ENCODE measurements at regions not wholly inside any gene's neighbourhood (a gene's known extent, or its start where the extent isn't known, plus 50 kb on each side); places are given as distances from the start of the nearest gene placed in this dataset.

DNA sequence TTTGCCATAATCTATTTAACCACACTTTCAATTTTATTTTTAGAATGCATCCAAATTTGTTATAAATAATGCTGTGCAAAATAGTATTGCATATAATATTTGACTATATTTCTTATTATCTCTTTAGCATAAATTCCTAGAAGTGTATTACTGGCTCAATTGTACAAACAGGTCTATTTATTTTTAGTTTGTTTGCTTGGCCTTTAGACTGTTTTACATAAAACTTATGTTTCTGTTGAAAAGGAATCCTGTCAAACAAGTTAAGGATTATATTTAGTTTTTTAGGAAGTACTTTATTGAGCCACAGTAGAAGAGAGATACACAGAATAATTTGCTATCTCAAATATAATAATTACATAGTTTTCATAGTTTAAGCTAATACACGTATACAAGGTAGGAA lies 413.8 kb downstream of the GBA3 start:
- no peaks in the 10 kb centered on the region for H3K4me1 ChIP-seq (replicated peaks in 1 of 2)
- TF ChIP-seq, protein P1, sequence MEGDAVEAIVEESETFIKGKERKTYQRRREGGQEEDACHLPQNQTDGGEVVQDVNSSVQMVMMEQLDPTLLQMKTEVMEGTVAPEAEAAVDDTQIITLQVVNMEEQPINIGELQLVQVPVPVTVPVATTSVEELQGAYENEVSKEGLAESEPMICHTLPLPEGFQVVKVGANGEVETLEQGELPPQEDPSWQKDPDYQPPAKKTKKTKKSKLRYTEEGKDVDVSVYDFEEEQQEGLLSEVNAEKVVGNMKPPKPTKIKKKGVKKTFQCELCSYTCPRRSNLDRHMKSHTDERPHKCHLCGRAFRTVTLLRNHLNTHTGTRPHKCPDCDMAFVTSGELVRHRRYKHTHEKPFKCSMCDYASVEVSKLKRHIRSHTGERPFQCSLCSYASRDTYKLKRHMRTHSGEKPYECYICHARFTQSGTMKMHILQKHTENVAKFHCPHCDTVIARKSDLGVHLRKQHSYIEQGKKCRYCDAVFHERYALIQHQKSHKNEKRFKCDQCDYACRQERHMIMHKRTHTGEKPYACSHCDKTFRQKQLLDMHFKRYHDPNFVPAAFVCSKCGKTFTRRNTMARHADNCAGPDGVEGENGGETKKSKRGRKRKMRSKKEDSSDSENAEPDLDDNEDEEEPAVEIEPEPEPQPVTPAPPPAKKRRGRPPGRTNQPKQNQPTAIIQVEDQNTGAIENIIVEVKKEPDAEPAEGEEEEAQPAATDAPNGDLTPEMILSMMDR (IDR thresholded peaks at IDR 0.05), result no peak
- no peak for TF ChIP-seq POLR2A (IDR thresholded peaks at IDR 0.05)
- WGBS, 4 donors, result 65 to 81% (median 68%) methylated on average over 1 of the region's 1 CpG

DNA sequence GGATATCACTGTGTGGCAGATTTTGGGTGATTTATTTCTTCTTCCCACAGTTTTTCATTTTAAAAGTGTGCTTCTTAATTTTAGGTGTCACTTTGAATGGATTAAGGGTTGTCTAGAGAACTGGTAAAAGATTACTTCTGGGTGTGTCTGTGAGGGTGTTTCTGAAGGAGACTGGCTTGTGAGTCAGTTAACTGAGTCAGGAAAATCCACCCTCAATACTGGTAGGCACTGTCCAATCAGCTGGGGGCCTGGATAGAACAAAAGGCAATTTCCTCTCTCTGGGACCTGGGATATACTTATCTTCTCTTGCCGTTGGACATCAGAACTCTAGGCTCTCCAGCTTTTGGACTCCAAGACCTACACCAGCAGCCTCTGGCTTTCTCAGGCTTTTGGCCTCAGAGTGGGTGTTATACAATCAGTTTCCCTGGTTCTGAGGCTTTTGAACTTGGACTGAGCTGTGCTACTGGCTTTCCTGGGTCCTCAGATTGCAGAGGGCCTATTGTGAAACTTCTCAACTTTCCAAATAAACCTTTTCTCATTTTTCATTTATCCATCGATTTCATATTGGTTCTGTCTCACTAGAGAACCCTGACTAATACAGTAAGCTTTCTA lies 413.1 kb downstream of the GBA3 start:
- intact Hi-C loops (cut with DNase I), result no loop called here

More for the DNA sequence above, 413.8 kb downstream of the GBA3 start:
- Histone ChIP-seq H3K4me3 (no peak overlapping the region), H3K27ac (no peak overlapping the region), H3K9me3 (replicated peaks in 1 of 3) (no peaks in the 10 kb centered on the region), H3K36me3 (replicated peaks in 1 of 2) (no peaks in the 10 kb centered on the region), H3K27me3 (no peaks in the 10 kb centered on the region)
- intact Hi-C loops (cut with DNase I), result no loop called here
- DNase-seq, result no peak

DNA sequence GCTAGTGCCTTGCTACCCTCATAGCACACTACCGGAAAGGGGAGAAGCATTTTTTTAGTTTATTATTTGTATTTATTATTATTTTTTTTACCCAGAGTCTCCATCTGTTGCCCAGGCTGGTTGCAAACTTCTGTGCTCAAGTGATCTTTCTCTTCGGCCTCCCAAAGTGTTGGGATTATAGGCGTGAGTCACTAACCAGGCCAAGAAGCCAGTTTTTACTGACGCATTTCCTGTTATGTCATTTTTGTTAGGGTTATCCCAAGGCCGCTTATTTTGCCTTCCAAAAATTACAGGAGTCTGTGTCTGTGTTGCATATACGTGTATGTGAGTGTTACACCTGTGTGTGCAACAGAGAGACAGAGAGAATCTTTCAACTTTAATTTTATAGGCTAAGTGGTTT lies 404.5 kb downstream of the GBA3 start:
- no peak overlapping the region for H3K4me3 ChIP-seq
- intact Hi-C loops (cut with DNase I), result no loop called here
- no peaks in the 10 kb centered on the region for H3K4me1 ChIP-seq (replicated peaks in 1 of 2)
- H3K27me3 ChIP-seq, result no peaks in the 10 kb centered on the region
- H3K27ac ChIP-seq, result no peak overlapping the region
- WGBS, 4 donors, result 72 to 83% (median 76%) methylated on average over 6 of the region's 6 CpGs
- no peaks in the 10 kb centered on the region for H3K36me3 ChIP-seq (replicated peaks in 1 of 2)
- DNase-seq, result no peak
- no peak for TF ChIP-seq POLR2A (IDR thresholded peaks at IDR 0.05)
- TF ChIP-seq, protein P1 (IDR thresholded peaks at IDR 0.05), result no peak
- no peaks in the 10 kb centered on the region for H3K9me3 ChIP-seq (replicated peaks in 1 of 3)

More for the DNA sequence above, 413.1 kb downstream of the GBA3 start:
- Histone ChIP-seq H3K27me3 (no peaks in the 10 kb centered on the region), H3K9me3 (replicated peaks in 1 of 3) (no peaks in the 10 kb centered on the region), H3K4me1 (replicated peaks in 1 of 2) (no peaks in the 10 kb centered on the region), H3K27ac (no peak overlapping the region), H3K4me3 (no peak overlapping the region), H3K36me3 (replicated peaks in 1 of 2) (no peaks in the 10 kb centered on the region)
- DNase-seq, result no peak
- no peak for TF ChIP-seq POLR2A (IDR thresholded peaks at IDR 0.05)
- TF ChIP-seq, protein P1 (IDR thresholded peaks at IDR 0.05), result no peak
- 81 to 90% (median 86%) methylated on average over 2 of the region's 2 CpGs for WGBS, 4 donors

DNA sequence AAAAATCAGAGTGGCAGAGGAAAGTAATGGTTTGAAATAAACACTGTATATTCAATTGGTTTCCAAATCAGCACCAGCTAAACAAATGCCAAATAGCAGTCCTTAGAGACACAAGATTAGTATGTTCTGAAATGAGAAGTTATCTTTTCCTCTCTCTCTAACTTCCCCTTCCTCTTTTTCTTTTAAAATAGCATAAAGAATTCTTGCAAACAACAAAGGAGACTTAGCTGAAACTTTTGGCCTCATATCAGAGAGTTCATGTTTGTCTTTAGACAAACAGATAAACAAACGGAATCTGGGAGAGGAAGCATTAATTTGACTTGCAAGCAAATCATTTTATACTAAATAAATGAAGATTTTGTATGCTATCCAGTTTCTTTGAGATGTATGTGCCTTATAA lies 399.0 kb downstream of the GBA3 start:
- H3K4me3 ChIP-seq, result no peak overlapping the region
- DNase-seq, result no peak
- H3K27ac ChIP-seq, result no peak overlapping the region
- WGBS, 4 donors, result 19 to 34% (median 26%) methylated on average over 1 of the region's 1 CpG
- intact Hi-C loops (cut with DNase I), result no loop called here
- no peaks in the 10 kb centered on the region for H3K27me3 ChIP-seq
- no peaks in the 10 kb centered on the region for H3K36me3 ChIP-seq (replicated peaks in 1 of 2)
- H3K9me3 ChIP-seq (replicated peaks in 1 of 3), result no peaks in the 10 kb centered on the region
- H3K4me1 ChIP-seq (replicated peaks in 1 of 2), result no peaks in the 10 kb centered on the region
- no peak for TF ChIP-seq POLR2A (IDR thresholded peaks at IDR 0.05)
- TF ChIP-seq, protein P1 (IDR thresholded peaks at IDR 0.05), result no peak
